Osteocyte (in vitro differentiated cells): ENCODE measurements at regions not wholly inside any gene's neighbourhood (a gene's known extent, or its start where the extent isn't known, plus 50 kb on each side); places are given as distances from the start of the nearest gene placed in this dataset.
A peak's percentile ranks its signal among the peaks of the same experiment; 100 is the strongest.
"Not testable (repeated sequence)": the region's sequence is repeated elsewhere in the genome, so short reads cannot be mapped to it uniquely, and the experiment has no call there.

Experiments used
- DNase-seq: peaks from one replicate; pipeline ENCODE4 v3.0.0; 2021; ENCODE audit warnings: mixed read lengths; ENCODE audit not compliant: unreplicated experiment; ENCODE audit errors: extremely low spot score
- H3K27ac Mint-ChIP-seq: one replicate; pipeline ENCODE4 v1.8.0; 2021; ENCODE audit warnings: mild to moderate bottlenecking, mixed read lengths; ENCODE audit not compliant: unreplicated experiment
- H3K27me3 Mint-ChIP-seq: one replicate; pipeline ENCODE4 v1.8.0; 2021; ENCODE audit warnings: mixed read lengths; ENCODE audit not compliant: unreplicated experiment
- H3K36me3 Mint-ChIP-seq: one replicate; pipeline ENCODE4 v1.8.0; 2021; ENCODE audit warnings: mixed read lengths; ENCODE audit not compliant: unreplicated experiment
- H3K4me1 Mint-ChIP-seq: one replicate; pipeline ENCODE4 v1.8.0; 2021; ENCODE audit warnings: mixed read lengths; ENCODE audit not compliant: unreplicated experiment
- H3K4me3 Mint-ChIP-seq: one replicate; pipeline ENCODE4 v1.8.0; 2021; ENCODE audit warnings: mild to moderate bottlenecking, moderate library complexity, mixed read lengths; ENCODE audit not compliant: unreplicated experiment
- H3K9me3 Mint-ChIP-seq: one replicate; pipeline ENCODE4 v1.8.0; 2021; ENCODE audit warnings: mixed read lengths; ENCODE audit not compliant: unreplicated experiment

DNA sequence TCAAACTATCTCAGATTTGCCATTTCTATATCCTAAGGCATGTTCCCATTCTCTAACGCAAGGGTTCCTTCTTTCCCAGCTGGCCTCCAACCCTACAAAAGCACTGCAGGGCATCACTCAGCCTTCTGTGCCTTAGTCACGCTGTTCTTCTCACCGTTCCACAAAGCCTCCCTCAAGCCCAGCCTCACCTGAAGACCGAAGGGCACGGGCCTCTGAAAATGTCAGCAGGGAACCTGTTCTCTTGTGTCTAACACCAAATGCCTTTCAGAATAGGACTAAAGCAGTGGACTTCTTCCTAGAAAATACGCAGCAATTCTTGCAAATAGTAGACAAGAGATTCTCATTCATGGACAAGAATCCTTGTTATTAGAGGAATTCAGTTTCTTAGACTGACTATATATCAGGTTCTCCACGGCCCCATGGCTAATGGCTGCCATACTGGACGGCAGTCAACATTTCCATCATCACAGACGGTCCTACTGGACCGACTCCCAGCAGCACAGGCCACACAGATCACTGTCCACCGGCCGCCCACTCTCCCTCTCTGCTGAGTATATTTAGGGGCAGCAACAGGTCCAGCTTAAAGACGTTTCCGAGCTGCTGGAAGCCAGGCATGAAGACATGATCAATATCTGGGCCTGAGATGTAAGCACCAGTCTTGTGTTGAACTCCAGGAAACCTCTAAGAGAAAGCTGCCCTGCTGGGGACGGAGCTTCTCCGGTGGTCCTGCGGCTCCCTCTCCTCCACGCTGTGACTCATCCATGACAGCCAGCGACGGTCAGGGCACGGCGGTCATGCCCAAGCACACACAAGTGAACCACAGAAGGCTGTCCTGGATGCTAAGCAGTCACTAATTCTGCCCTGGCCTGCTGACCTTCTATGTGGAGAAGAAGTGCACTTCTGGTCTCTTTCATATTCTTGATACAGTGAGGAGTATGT is 61.8 kb upstream of the TNK2 start:
- not testable (repeated sequence) for H3K4me3 Mint-ChIP-seq, H3K4me1 Mint-ChIP-seq, H3K27ac Mint-ChIP-seq, H3K9me3 Mint-ChIP-seq, DNase-seq, H3K27me3 Mint-ChIP-seq
- H3K36me3 Mint-ChIP-seq, result peaks cover 26% of the 10 kb centered on the region

DNA sequence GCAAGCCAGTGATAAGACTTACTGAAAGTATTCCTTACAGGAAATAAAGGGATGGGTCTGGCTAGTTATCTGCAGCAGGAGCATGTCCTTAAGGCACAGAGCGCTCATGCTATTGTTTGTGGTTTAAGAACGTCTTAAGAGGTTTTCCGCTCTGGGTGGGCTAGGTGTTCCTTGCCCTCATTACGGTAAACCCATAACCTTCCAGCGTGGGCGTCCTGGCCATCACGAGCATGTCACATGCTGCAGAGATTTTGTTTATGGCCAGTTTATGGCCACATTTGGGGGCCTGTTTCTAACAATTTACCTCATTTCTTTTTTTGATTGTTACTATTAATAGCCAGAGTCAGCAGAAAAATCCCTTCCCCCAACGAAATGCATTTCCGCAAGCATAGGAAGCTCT is 61.0 kb upstream of the TNK2 start:
- H3K27ac Mint-ChIP-seq, result not testable (repeated sequence)

DNA sequence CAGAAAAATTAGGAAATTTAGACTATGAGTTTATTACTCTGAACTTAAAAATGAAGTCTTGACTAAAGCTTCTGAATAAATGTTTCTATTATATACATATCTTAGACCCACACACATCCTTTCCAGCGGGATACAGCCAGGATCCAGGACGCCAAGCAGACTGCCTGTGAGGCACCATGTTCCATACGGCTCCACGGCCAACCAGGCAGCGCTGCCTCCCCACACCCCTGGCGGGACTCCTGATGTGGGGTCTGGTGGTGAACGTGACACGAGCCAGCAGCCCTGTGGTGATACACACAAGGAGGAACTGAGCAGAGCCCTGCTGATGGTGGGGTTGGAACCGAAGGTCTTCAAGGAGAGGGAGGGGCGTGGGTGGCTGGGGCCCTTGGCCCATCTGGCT is 59.8 kb upstream of the TNK2 start:
- H3K4me1 Mint-ChIP-seq, H3K27me3 Mint-ChIP-seq, DNase-seq, H3K4me3 Mint-ChIP-seq, H3K9me3 Mint-ChIP-seq, H3K27ac Mint-ChIP-seq: not testable (repeated sequence)
- peaks cover 30% of the 10 kb centered on the region for H3K36me3 Mint-ChIP-seq

More for the DNA sequence above, 61.0 kb upstream of the TNK2 start:
- not testable (repeated sequence) for DNase-seq, H3K9me3 Mint-ChIP-seq, H3K27me3 Mint-ChIP-seq, H3K4me1 Mint-ChIP-seq, H3K4me3 Mint-ChIP-seq
- peaks cover 30% of the 10 kb centered on the region for H3K36me3 Mint-ChIP-seq

- not testable (repeated sequence) for H3K9me3 Mint-ChIP-seq, H3K4me1 Mint-ChIP-seq, DNase-seq, H3K4me3 Mint-ChIP-seq, H3K27me3 Mint-ChIP-seq, H3K27ac Mint-ChIP-seq
- H3K36me3 Mint-ChIP-seq, result peaks cover 33% of the 10 kb centered on the region
These were observed 59.0 kb upstream of the TNK2 start for GRCh38 chr3:195967387-195967720.

DNA sequence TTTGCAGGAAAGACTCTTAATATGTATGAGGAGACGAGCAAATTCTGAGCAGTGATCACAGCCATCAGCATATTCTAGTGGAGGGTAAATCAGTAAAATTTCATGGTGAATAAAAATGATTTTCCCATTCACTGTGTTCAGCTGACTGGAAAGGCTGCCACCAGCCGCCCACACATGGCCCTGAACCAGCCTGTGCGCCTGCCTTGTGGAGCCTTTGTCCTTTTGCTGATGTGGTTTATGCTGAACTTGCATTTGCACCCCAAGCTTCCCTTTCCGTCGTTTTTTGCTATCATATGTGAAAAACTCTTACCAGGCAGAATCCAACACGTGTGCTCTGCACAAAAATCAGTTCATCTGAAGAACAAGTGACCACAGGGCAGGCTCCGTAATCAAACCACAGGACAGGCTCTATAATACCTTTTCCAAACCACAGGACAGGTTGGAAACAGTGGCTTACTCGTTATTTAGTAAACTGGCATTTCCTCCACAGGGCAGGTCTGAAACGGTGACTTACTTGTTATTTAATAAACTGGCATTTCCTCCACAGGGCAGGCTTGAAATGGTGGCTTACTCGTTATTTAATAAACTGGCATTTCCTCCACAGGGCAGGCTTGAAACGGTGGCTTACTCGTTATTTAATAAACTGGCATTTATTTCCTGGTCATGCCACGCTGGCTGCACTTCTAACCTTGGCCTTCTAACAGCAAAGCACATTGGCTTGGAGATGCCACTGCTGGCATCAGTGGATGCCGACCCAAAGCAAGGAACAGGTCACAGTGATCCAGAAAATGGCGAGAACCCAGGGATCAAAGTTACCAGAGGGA is 58.4 kb upstream of the TNK2 start:
- peak; percentile 42 for DNase-seq
- not testable (repeated sequence) for H3K27ac Mint-ChIP-seq, H3K4me3 Mint-ChIP-seq, H3K27me3 Mint-ChIP-seq, H3K9me3 Mint-ChIP-seq, H3K4me1 Mint-ChIP-seq
- H3K36me3 Mint-ChIP-seq, result peaks cover 34% of the 10 kb centered on the region

DNA sequence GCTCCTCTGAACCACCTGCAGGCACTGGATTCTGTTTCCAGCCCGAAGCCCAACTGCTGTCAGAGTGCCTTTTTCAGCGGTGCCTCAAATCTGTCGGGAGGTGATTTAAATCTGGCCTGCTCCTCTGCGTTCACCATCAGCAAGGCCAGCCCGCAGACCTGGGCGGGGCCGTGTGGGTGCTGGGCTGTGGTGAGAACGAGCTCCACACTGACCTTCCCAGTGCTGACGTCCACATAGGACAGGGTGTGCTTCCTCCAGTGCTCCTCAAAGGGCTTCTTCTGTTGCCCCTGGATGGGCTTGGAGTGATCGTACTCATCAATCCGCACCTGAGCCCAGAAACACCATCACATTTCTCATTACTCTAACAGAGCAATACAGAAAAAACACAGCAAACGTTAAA is 56.9 kb upstream of the TNK2 start:
- H3K9me3 Mint-ChIP-seq, H3K4me3 Mint-ChIP-seq, H3K27me3 Mint-ChIP-seq, H3K27ac Mint-ChIP-seq, H3K4me1 Mint-ChIP-seq: not testable (repeated sequence)
- peak; percentile 44 for DNase-seq
- peaks cover 24% of the 10 kb centered on the region for H3K36me3 Mint-ChIP-seq

- H3K4me3 Mint-ChIP-seq, H3K27me3 Mint-ChIP-seq, H3K9me3 Mint-ChIP-seq, H3K4me1 Mint-ChIP-seq, H3K27ac Mint-ChIP-seq: not testable (repeated sequence)
- H3K36me3 Mint-ChIP-seq, result peaks cover 19% of the 10 kb centered on the region
- DNase-seq, result peak; percentile 76
These were observed 56.2 kb upstream of the TNK2 start for GRCh38 chr3:195964318-195965107.

DNA sequence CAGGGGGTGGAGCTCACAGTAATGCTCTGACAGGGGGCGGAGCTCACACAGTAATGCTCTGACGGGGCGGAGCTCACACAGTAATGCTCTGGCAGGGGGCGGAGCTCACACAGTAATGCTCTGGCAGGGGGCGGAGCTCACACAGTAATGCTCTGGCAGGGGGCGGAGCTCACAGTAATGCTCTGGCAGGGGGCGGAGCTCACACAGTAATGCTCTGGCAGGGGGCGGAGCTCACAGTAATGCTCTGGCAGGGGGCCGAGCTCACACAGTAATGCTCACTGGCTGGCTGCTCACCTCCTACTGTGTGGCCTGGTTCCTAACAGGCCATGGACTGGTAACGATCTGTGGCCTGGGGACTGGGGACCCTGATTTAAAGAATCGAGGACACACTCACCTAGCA is 53.9 kb upstream of the TNK2 start:
- H3K4me1 Mint-ChIP-seq, result not testable (repeated sequence)

GRCh38 chr3:195960971-195961775 is 52.8 kb upstream of the TNK2 start:
- H3K4me1 Mint-ChIP-seq, H3K4me3 Mint-ChIP-seq, H3K27me3 Mint-ChIP-seq, H3K9me3 Mint-ChIP-seq, H3K27ac Mint-ChIP-seq: not testable (repeated sequence)
- peaks cover 26% of the 10 kb centered on the region for H3K36me3 Mint-ChIP-seq
- peak; percentile 68 for DNase-seq

More for the DNA sequence above, 53.9 kb upstream of the TNK2 start:
- H3K36me3 Mint-ChIP-seq, result peaks cover 24% of the 10 kb centered on the region
- not testable (repeated sequence) for H3K4me3 Mint-ChIP-seq, H3K27ac Mint-ChIP-seq, H3K9me3 Mint-ChIP-seq, H3K27me3 Mint-ChIP-seq
- DNase-seq, result peak; percentile 53

DNA sequence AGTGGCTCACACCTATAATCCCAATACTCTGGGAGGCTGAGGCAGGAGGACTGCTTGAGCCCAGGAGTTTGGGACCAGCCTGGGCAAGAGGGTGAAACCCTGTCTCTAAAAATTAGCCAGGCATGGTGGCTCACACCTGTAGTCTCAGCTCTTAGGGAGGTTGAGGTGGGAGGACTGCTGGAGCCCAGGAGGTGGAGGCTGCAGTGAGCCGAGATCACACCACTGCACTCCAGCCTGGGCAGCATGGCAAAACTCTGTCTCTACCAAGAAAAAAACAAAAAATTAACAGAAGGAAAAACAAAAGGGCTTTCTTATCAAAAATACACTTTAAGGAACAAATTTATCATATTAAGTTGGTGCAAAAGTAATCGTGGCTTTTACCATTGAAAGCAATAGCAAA is 51.8 kb upstream of the TNK2 start:
- H3K27me3 Mint-ChIP-seq, H3K9me3 Mint-ChIP-seq, H3K4me3 Mint-ChIP-seq: not testable (repeated sequence)
- H3K36me3 Mint-ChIP-seq, result peaks cover 20% of the 10 kb centered on the region
- H3K27ac Mint-ChIP-seq, result peak overlapping the region; percentile 23
- DNase-seq, result peak; percentile 59
- H3K4me1 Mint-ChIP-seq, result peaks cover 10% of the 10 kb centered on the region
